AG04449 (cell line): ENCODE measurements at regions not wholly inside any gene's neighbourhood (a gene's known extent, or its start where the extent isn't known, plus 50 kb on each side); places are given as distances from the start of the nearest gene placed in this dataset.
"Not testable (repeated sequence)": the region's sequence is repeated elsewhere in the genome, so short reads cannot be mapped to it uniquely, and the experiment has no call there.

Experiments
- CTCF ChIA-PET: fragments of 350-600 bp; formaldehyde crosslinking; extraction: SDS; loops from one replicate; lab custom pipeline; 2021; ENCODE audit warnings: antibody characterized with exemption; lab: Yijun Ruan, JAX
- POLR2A ChIA-PET: fragments of 400-600, 350-600 bp; formaldehyde crosslinking; extraction: SDS; loops from one replicate; lab custom pipeline; 2020; ENCODE audit warnings: antibody characterized with exemption, inconsistent platforms; lab: Yijun Ruan, JAX
- DNase-seq: peaks from one replicate; pipeline ENCODE4 v3.0.0-alpha.2; 2010; ENCODE audit warnings: low read depth, low spot score
- H3K4me3 ChIP-seq: 2 replicates; pipeline ENCODE4 v1.5.1; 2011; ENCODE audit warnings: low read depth, mild to moderate bottlenecking, control low read depth, low read length
- CTCF ChIP-seq: IDR thresholded peaks from one replicate; pipeline ENCODE4 v1.5.1; 2011; ENCODE audit warnings: mild to moderate bottlenecking, moderate library complexity, low read length, control low read depth, inconsistent platforms; ENCODE audit not compliant: insufficient read depth; ENCODE audit errors: missing control alignments

- no peak overlapping the region for H3K4me3 ChIP-seq
Observed at GRCh38 chr15:23793191-23793680, 106.1 kb upstream of the NDN start.

DNA sequence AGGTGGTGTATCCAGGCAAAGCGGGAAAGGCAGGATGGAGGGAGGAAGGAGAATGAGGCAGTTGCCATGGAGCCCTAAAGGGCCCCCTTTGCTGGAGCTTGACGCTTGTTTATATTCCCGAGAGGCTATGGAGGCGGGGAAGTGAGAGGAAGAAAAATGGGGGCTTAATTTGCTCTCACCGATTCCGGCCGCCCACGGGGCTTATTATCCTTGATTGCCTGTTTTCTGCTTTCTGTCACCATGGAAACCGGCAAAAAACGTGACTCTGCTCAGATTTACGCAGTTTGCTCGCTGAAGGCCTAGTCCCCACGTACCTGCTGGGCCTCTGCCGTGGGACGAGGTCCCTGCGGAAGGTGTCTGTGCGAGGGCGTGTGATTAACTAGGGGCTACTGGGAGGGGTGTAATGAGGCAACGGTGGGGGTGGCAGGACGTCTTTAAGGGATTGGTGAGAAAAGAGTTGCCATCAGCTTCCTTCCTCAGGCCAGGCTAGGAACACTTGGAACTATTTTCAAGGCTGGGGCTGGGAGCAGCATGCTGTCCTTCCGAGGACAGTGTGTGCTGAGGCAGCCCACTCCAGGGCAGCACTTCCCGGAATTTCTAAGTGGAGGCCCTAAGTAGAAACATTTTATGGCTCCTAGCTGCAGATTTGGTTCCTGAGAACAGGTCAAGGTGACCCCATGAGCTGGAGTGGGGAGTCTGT is 110.8 kb upstream of the NDN start:
- ChIA-PET POLR2A (no interaction called here), CTCF (no interaction called here)
- TF ChIP-seq CTCF, result no peak
- H3K4me3 ChIP-seq, result no peak overlapping the region
- no peak for DNase-seq

More at GRCh38 chr15:23793191-23793680, 106.1 kb upstream of the NDN start:
- ChIA-PET POLR2A (no interaction called here), CTCF (no interaction called here)
- DNase-seq, result no peak
- no peak for TF ChIP-seq CTCF

GRCh38 chr15:23801881-23802280 is 114.8 kb upstream of the NDN start:
- DNase-seq, result no peak
- TF ChIP-seq CTCF, result no peak
- CTCF ChIA-PET, result no interaction called here
- no peak overlapping the region for H3K4me3 ChIP-seq
- POLR2A ChIA-PET, result no interaction called here

DNA sequence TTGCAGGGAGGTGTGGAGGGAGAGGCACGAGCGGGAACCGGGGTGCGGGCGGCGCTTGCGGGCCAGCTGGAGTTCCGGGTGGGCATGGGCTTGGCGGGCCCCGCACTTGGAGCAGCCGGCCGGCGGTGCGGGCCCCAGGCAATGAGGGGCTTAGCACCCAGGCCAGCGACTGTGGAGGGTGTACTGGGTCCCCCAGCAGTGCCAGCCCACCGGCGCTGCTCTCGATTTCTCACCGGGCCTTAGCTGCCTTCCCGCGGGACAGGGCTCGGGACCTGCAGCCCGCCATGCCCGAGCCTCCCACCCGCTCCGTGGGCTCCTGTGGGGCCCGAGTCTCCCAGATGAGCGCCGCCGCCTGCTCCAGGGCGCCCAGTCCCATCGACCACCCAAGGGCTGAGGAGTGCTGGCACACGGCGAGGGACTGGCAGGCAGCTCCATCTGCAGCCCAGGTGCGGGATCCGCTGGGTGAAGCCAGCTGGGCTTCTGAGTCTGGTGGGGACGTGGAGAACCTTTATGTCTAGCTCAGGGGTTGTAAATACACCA is 115.9 kb upstream of the NDN start:
- H3K4me3 ChIP-seq, POLR2A ChIA-PET, CTCF ChIA-PET, DNase-seq: not testable (repeated sequence)

DNA sequence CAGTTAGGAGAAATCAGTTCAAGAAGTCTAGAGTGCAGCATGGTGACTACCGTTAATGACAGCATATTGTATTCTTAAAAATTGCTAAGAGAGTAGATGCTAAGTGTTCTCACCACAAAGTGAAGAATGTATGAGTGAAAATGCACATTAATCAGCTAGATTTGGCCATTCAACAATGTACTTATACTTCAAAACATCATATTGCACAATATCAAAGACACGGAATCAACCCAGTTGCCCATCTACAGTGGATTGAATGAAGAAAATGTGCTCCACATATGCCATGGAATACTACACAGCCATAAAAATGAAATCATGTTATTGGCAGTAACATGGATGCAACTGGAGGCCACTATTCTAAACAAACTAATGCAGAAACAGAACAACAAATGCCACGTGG is 119.9 kb upstream of the NDN start:
- no peak for TF ChIP-seq CTCF
- no peak for DNase-seq
- CTCF ChIA-PET, result no interaction called here
- POLR2A ChIA-PET, result no interaction called here
- no peak overlapping the region for H3K4me3 ChIP-seq

DNA sequence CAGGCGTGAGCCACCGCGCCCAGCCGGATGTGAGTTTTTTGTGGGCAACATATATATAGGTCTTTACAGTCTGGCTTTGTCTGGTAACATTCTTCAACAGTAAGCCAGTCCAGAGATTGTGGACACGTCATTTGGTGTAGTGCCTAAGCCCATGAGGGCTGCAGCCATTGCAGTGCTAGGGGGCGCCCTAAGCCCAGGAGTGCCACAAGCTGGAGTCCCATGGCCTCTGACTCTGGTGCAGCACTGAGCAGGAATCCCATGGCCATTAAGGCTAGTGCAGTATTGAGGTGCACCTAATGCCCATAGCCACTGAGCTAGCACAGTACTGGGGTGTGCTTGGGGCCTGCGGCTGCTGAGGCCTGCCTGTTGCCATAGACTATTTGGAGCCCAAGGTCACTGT is 136.4 kb upstream of the NDN start:
- CTCF ChIA-PET, result no interaction called here
- no peak overlapping the region for H3K4me3 ChIP-seq
- DNase-seq, result no peak
- POLR2A ChIA-PET, result no interaction called here
- no peak for TF ChIP-seq CTCF

DNA sequence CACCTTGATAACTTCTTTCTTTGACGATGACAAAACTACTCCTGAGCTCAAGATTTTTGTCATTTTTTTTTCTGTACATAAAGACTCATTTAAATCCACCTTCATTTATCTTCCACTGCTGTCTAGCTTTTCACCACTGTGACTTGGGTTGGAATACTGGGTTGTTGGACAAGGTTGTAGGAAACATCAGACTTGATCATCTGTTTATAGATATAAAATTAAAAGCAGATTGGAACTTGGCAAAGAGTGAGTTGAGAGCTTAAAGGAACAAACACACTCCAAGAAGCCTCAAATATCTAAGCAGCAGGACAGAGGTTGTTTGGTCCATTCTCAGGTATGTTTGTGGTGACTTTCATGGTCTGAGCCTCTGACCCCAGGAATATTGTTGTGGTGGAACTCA is 141.7 kb upstream of the NDN start:
- ChIA-PET POLR2A (no interaction called here), CTCF (no interaction called here)
- no peak for TF ChIP-seq CTCF
- H3K4me3 ChIP-seq, result no peak overlapping the region
- DNase-seq, result no peak
